GM20000 (cell line): ENCODE measurements at regions not wholly inside any gene's neighbourhood (a gene's known extent, or its start where the extent isn't known, plus 50 kb on each side); places are given as distances from the start of the nearest gene placed in this dataset.

Source experiments
- DNase-seq: peaks from one replicate; pipeline ENCODE4 v3.0.0; 2012; ENCODE audit warnings: low spot score
- CTCF ChIP-seq: IDR thresholded peaks from 2 replicates; pipeline ENCODE4 v1.5.1; 2012; ENCODE audit warnings: mild to moderate bottlenecking, control low read depth; ENCODE audit errors: extremely low read depth, missing control alignments

- no peak for TF ChIP-seq CTCF
- DNase-seq, result no peak
These were observed 145.7 kb upstream of the NECTIN1 start for GRCh38 chr11:119874660-119875238.

GRCh38 chr11:119873761-119874421 lies 144.9 kb upstream of the NECTIN1 start:
- no peak for DNase-seq

GRCh38 chr11:119872611-119873310 lies 143.8 kb upstream of the NECTIN1 start:
- DNase-seq, result no peak
- no peak for TF ChIP-seq CTCF

More at GRCh38 chr11:119873761-119874421, 144.9 kb upstream of the NECTIN1 start:
- no peak for TF ChIP-seq CTCF

- DNase-seq, result no peak
- no peak for TF ChIP-seq CTCF
These were observed 136.7 kb upstream of the NECTIN1 start for GRCh38 chr11:119865661-119866156.

GRCh38 chr11:119864836-119865235 lies 135.8 kb upstream of the NECTIN1 start:
- DNase-seq, result no peak
- TF ChIP-seq CTCF, result no peak

- no peak for DNase-seq
- no peak for TF ChIP-seq CTCF
These were observed 135.0 kb upstream of the NECTIN1 start for GRCh38 chr11:119863851-119864601.
